ENCODE measurements at regions not wholly inside any gene's neighbourhood (a gene's known extent, or its start where the extent isn't known, plus 50 kb on each side); places are given as distances from the start of the nearest gene placed in this dataset.
"Not testable (repeated sequence)": the region's sequence is repeated elsewhere in the genome, so short reads cannot be mapped to it uniquely, and the experiment has no call there.

DNA sequence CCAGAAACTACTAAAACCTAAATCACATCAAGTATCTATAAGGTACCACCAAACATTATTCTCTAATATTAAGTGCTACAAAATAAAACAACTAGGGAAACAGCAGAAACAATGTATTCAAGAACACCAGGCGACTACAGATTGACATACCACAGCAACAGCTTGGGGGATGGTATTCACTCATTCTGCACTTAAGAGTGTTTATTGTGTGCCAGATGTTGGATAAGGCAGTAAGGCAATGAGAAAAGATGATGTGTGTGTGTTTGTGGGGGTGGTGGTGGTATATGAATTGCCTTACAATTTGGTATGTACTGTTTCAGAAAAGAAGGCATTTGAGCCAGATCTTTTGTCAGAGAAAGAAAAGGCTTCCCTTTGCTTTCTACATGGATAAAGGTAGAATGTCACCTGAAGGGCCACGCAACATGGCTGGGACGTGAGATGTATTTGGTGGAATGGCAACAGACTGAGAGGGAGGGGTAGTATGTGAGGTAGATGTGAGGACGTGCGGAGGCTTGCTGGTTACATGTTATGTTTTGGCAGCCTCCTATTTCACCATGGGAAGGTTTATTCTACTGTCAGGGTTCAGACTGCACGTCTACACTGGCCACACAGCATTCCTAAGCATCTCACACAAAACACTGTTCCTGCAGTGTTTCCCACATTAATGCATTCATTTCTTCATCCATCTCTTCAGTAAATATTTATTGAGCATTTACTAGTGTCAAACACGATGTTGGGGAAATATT, 300.7 kb downstream of the KLF12 start:
- DNase-seq: no peak

- no peak for DNase-seq
Measured at GRCh38 chr13:73832825-73833224, 301.4 kb downstream of the KLF12 start.

DNA sequence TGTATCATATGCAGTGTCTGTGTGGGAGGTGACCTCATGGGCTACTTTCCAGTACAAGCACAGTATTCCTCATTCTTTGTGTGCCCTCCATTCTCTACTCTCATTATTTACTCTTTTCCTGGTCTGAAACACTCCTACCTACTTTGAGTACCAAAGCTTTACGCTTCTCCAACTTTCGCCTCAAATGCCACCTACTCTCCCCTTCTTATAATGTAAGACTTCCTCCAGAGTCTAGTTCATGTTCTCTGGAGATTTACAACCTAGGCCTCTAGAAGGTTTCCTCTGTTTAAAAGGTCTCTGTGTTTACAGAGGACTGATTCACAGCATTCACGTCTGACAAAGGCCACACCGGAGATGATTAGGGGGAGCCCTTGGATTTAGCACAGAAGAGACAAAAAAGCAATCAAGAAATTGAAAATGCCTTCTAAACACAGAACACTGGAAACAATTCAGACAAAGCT, 302.0 kb downstream of the KLF12 start:
- DNase-seq: no peak

DNA sequence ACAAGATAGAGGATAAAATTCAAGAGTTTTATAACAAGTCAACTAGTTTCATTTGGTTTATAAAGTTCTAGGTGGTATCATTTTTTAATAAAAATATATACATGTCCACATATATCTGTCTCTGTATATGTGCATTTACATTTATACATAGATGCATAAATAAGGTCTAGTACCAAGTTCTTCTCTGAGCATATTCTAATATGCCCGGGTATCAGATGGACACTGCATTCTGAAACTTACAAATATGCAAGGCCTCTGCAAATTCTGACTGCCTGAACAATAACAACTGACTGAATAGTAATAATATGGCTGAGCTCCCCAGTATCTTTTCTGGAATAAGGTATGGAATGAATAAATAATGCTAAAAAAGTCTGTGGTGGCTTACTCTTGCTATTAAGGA, 304.8 kb downstream of the KLF12 start:
- no peak for DNase-seq

DNA sequence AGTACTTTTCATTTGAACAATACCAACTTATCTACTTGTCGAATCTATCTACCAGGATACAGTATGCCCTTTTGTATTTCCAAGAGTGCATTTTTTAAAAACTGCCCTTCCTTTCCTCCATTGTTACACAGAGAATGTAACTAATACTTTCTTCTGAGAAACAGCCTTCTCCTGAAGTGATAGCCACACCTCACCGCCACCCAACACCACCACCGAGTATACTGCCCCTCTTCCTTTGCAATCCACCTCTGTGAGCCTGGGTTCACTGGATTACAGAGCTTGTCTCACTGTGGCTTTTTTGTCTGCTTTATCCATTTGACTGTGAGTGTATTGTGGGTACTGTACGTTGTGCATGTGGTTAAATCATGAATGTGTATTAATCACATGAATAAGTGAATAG, 305.4 kb downstream of the KLF12 start:
- no peak for DNase-seq

DNA sequence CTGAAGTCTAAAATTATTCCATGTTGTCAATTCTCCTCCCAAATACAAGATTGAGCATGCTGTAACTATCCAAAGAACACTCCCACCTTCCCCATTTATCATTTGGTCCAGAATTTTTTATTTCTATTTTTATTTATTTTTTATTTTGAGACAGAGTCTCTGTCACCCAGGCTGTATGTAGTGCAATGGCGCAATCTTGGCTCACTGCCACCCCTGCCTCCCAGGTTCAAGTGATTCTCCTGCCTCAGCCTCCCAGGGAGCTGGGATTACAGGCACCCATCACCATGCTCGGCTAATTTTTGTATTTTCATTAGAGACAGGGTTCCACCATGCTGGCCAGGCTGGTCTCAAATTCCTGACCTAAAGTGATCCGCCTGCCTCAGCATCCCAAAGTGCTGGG, 306.8 kb downstream of the KLF12 start:
- no peak for DNase-seq

GRCh38 chr13:73825143-73825542, 309.1 kb downstream of the KLF12 start:
- no peak for DNase-seq

DNA sequence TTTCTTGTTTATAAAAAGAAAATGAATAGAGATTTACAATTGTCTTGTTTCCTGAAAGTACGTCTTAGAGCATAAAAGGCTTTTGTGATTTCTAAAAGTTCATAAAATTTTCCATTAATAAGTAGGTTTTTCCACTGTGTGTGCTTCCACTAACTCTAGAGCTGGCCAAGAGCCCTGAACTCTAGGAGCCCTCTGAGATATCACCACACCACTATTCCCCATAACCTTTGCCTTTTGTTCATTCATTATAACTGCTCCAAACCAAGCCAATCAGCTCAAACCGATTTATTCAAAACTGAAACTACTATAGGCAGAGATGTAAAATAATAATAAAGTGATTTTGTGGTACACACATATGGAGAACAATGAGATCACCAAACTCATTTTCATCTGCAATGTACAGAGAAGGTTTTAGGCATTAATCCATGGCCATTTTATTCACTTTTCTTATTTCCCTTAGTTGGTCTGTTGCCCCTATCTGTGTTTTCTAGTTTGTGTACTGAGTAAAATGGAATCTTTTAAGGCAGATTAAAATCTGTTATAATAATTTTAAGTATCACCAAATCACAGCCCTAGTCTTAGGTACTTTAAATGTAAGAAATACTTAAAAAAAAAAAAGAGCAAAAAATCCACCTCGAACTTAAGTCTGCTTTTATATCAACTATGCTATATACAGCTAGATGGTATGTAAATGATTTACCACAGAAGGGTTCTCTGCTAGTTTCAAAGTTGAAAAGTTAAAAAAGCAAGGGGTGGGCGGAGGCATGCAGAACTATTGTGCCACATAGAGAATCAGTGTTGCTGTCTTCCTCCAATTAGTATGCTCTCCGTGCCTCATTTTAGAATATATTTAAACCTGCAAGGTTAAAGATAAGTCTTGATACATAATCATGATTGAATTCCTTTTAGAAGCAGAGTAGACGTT, 311.3 kb downstream of the KLF12 start:
- no peak for DNase-seq

GRCh38 chr13:73820688-73821087, 313.5 kb downstream of the KLF12 start:
- no peak for DNase-seq

DNA sequence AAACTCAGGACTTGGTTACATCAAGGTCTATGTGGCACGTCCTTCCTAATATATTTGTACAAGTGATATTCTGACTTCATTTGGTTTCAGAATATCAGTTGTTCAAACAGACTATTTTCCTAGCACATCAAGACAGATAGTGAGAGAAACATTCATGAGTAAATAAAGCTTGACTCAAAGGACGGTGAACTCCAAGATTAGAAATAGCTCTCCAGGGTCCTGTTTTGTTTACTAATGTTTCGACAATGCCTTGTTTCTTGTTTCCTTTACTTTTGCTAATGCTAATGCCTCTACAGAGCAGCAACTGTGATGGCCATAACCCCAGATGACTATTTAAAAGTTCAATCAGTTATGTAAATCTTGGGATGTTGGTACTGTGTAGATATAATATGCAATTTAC, 313.9 kb downstream of the KLF12 start:
- no peak for DNase-seq

DNA sequence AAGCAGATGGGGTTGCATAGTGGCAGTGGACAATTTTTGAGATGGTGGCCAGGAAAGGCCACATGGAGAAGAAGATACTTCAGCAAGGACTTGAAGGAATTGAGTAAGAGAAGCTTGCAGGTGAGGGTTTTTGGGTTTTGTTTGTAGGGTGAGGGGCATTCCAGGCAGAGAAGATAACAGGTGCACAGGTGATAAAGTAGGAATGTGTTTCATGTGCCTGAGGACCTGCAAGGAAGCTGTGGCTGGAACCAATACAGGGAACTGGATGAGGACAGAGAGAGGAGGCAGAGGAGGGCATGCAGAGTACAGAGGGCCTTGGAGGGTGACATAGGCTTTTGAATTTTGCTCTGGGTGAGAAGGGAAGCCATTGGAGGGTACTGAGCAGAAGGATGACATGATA, 314.5 kb downstream of the KLF12 start:
- DNase-seq: no peak

DNA sequence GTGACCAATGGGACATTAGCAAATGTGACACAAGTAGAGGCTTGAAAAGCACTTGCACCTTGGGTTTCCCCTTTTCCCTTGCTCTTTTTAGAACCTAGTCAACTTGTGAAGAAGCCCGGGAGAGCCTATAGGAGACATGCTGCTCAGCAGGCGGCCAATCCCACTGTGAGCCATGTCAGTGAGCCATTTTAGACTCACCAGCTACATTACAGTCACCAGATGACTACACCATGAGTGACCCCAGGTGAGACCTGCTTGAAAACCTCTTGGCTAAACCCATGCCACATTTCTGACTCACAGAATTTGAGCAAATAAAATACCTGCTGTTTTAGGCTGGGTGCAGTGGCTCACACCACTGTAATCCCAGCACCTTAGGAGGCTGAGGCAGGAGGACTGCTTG, 317.5 kb downstream of the KLF12 start:
- no peak for DNase-seq

- DNase-seq: no peak
Measured at GRCh38 chr13:73815796-73816195, 318.4 kb downstream of the KLF12 start.

GRCh38 chr13:73810647-73811046, 323.6 kb downstream of the KLF12 start:
- DNase-seq: no peak

GRCh38 chr13:73809561-73809960, 324.6 kb downstream of the KLF12 start:
- no peak for DNase-seq

DNA sequence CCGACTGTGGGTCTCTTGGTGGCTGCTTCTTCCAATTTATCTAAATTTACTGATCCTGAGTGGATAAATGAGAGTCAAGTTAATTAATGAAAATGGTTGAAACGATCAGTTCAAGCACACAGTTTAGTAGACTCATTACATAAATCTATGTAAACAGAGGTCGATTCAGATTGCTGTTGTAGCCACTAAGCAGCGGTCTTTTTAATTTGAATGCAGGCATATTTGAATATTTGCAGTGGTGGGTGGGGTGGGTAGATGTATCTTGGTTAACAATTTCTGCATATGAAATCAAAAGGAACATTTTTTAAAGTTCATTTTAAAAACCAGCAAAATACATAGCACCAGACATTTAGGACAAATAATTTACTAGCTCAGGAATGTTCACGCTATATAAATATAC, 325.9 kb downstream of the KLF12 start:
- DNase-seq: no peak

DNA sequence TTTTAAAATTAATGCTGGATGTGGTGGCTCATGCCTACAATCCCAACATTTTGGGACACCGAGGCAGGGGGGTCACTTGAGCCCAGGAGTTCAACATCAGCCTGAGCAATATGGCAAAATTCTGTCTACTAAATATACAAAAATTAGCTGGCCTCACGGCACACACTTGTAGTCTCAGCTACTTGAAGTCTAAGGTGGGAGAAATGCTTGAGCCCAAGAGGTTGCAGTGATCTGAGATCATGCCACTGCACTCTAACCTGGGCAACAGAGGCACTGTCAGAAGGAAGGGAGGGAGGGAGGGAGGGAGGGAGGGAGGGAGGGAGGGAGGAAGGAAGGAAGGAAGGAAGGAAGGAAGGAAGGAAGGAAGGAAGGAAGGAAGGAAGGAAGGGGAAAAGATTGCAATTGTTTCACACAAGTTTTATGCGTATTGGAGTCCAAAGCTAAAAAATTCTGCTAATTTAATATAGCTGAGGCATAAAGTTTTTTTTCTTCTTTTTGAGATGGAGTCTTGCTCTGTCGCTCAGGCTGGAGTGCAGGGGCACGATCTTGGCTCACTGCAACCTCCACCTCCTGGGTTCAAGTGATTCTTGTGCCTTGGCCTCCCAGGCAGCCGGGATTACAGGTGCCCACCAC, 328.8 kb downstream of the KLF12 start:
- DNase-seq: not testable (repeated sequence)

DNA sequence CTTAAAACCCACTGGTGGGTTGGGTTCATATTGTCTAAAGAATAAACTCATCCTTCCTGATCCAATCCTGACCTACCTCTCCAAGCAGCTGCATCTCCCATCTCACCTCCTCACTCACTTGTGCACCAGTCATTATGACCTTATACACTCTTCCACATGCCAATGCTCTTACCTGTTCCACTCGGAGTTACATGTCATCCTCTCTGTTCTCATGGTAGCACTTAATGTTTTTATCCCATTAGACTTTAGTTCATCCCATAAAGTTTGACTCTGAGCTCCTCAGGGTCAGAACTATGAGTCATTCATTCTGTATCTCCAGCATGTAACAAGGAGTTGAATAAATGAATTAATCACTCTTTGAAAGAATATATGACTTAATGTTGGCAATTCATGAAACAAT, 330.2 kb downstream of the KLF12 start:
- DNase-seq: no peak

GRCh38 chr13:73800011-73800410, 334.2 kb downstream of the KLF12 start:
- DNase-seq: no peak

DNA sequence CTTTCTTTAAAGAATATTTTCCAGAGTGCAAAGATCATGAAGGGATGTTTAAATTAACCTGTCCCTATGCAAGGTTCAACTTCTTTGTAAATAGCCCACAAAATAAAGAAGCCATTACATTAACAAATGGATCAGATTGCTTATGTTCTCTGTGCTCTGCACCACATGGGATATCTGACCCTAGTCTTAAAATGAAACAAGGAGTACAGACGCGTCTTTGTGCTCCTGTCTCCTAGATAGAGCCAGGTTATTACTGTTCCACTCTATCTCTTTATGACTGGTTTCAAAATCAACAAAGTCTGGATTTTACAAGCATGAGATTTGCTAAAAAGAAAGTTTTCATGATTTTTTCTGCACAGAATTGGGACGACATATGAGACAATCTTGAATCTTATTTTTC, 339.4 kb downstream of the KLF12 start:
- DNase-seq: no peak

GRCh38 chr13:73793361-73793760, 340.8 kb downstream of the KLF12 start:
- no peak for DNase-seq

DNA sequence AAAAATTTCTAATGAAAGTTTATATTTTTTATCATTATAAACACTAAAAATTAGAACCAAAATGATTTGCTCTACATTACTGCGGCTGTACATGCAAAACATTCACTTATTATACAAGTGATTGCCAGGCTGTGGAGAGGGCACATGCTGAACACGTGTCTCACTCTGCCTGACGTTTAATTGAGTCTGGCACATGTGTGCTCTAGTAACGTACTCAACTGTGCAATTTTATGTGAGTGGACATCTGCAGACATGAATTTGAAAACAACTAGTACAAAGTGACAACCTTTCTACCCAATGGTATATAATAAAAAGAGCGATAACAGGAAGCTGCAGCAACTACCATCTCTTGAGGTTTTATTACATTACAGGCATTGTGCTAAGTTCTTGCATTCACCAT, 341.4 kb downstream of the KLF12 start:
- no peak for DNase-seq
